SU-DHL-6 (cell line): ENCODE measurements at regions not wholly inside any gene's neighbourhood (a gene's known extent, or its start where the extent isn't known, plus 50 kb on each side); places are given as distances from the start of the nearest gene placed in this dataset.

Source experiments
- H2AFZ ChIP-seq: fragments of 200-600 bp; sonication (generic); 2 replicates; pipeline ENCODE4 v1.6.1; 2014; ENCODE audit warnings: low read depth, mild to moderate bottlenecking, moderate library complexity, mixed read lengths, antibody characterized with exemption, low read length; ENCODE audit not compliant: severe bottlenecking
- H3F3A ChIP-seq: fragments of 200-600 bp; shearing (Covaris generic); 2 replicates; pipeline ENCODE4 v1.6.0; 2016; ENCODE audit warnings: antibody characterized with exemption, mild to moderate bottlenecking; ENCODE audit not compliant: insufficient read depth
- H3K27ac ChIP-seq: fragments of 200-600 bp; sonication (generic); 2 replicates; pipeline ENCODE4 v1.5.1; 2016; ENCODE audit warnings: low read depth, mild to moderate bottlenecking, low read length, moderate library complexity, mixed read lengths
- H3K27me3 ChIP-seq: fragments of 200-600 bp; sonication (generic), shearing (Covaris generic); 2 replicates; pipeline ENCODE4 v1.6.0; 2014; ENCODE audit warnings: mild to moderate bottlenecking, low read length
- H3K36me3 ChIP-seq: fragments of 200-600 bp; sonication (generic); 2 replicates; pipeline ENCODE4 v1.6.1; 2014; ENCODE audit warnings: mild to moderate bottlenecking, low read length, mixed read lengths
- H3K4me2 ChIP-seq: fragments of 300-600, 200-600 bp; shearing (Covaris generic), sonication (generic); 2 replicates; pipeline ENCODE4 v1.6.0; 2014; ENCODE audit warnings: low read length, low read depth, mild to moderate bottlenecking; ENCODE audit not compliant: poor library complexity, severe bottlenecking
- H3K4me3 ChIP-seq: fragments of 200-600 bp; sonication (generic); 2 replicates; pipeline ENCODE4 v1.5.1; 2014; ENCODE audit warnings: antibody characterized with exemption, low read length, mild to moderate bottlenecking, mixed read lengths; ENCODE audit not compliant: insufficient read depth, poor library complexity, severe bottlenecking
- H3K79me2 ChIP-seq: fragments of 200-600 bp; sonication (generic); 2 replicates; pipeline ENCODE4 v1.6.1; 2014; ENCODE audit warnings: mild to moderate bottlenecking, low read length, moderate library complexity; ENCODE audit not compliant: insufficient read depth
- H3K9ac ChIP-seq: fragments of 200-600 bp; sonication (generic); 2 replicates; pipeline ENCODE4 v1.7.0; 2014; ENCODE audit warnings: mild to moderate bottlenecking, low read length
- H3K9me2 ChIP-seq: fragments of 200-600 bp; sonication (generic); replicated peaks from 2 replicates; pipeline ENCODE4 v1.6.1; 2014; ENCODE audit warnings: low read length; ENCODE audit not compliant: insufficient read depth
- H3K9me3 ChIP-seq: fragments of 200-600 bp; sonication (generic); 2 replicates; pipeline ENCODE4 v1.6.1; 2014; ENCODE audit warnings: low read length, mixed read lengths; ENCODE audit not compliant: insufficient read depth
- H4K20me1 ChIP-seq: fragments of 200-600 bp; sonication (generic); 2 replicates; pipeline ENCODE4 v1.6.1; 2014; ENCODE audit warnings: low read depth, mild to moderate bottlenecking, antibody characterized with exemption, low read length, moderate library complexity, mixed read lengths
- CTCF ChIP-seq: fragments of 200-600 bp; sonication (generic); IDR thresholded peaks from one replicate; pipeline ENCODE4 v1.5.1; 2017; ENCODE audit warnings: antibody characterized with exemption, mild to moderate bottlenecking, low read length, moderate library complexity; ENCODE audit not compliant: insufficient read depth, poor library complexity, severe bottlenecking
- EZH2phosphoT487 ChIP-seq: fragments of 200-600 bp; sonication (generic), shearing (Covaris generic); conservative IDR thresholded peaks from 2 replicates; pipeline ENCODE4 v1.6.1; 2018; ENCODE audit warnings: mild to moderate bottlenecking, antibody characterized with exemption, low read length, moderate library complexity, mixed read lengths

GRCh38 chr12:63078906-63079305, 72.1 kb downstream of the AVPR1A start:
- no peak for TF ChIP-seq CTCF
- no peak for TF ChIP-seq EZH2phosphoT487
- Histone ChIP-seq H3K4me2 (no peak overlapping the region), H4K20me1 (no peaks in the 10 kb centered on the region), H2AFZ (no peak overlapping the region), H3K27me3 (no peaks in the 10 kb centered on the region), H3K4me3 (no peak overlapping the region), H3K9me2 (no peaks in the 10 kb centered on the region), H3K27ac (no peak overlapping the region), H3K9ac (no peak overlapping the region), H3F3A (no peaks in the 10 kb centered on the region), H3K36me3 (no peaks in the 10 kb centered on the region), H3K79me2 (no peaks in the 10 kb centered on the region), H3K9me3 (no peaks in the 10 kb centered on the region)

GRCh38 chr12:63075376-63076060, 75.5 kb downstream of the AVPR1A start:
- H3K36me3 ChIP-seq = no peaks in the 10 kb centered on the region
- no peaks in the 10 kb centered on the region for H3K27me3 ChIP-seq
- no peaks in the 10 kb centered on the region for H3K9me2 ChIP-seq
- no peak overlapping the region for H2AFZ ChIP-seq
- no peaks in the 10 kb centered on the region for H4K20me1 ChIP-seq
- H3K27ac ChIP-seq = no peak overlapping the region
- H3K4me3 ChIP-seq = no peak overlapping the region
- no peaks in the 10 kb centered on the region for H3K9me3 ChIP-seq
- H3K9ac ChIP-seq = no peak overlapping the region
- no peaks in the 10 kb centered on the region for H3F3A ChIP-seq
- no peak overlapping the region for H3K4me2 ChIP-seq
- no peak for TF ChIP-seq CTCF
- TF ChIP-seq EZH2phosphoT487 = no peak
- H3K79me2 ChIP-seq = no peaks in the 10 kb centered on the region

- Histone ChIP-seq H3K36me3 (no peaks in the 10 kb centered on the region), H2AFZ (no peak overlapping the region), H3K9ac (no peak overlapping the region), H3K4me2 (no peak overlapping the region), H3K4me3 (no peak overlapping the region), H3K27me3 (no peaks in the 10 kb centered on the region), H3K9me2 (no peaks in the 10 kb centered on the region), H4K20me1 (no peaks in the 10 kb centered on the region), H3K79me2 (no peaks in the 10 kb centered on the region), H3K27ac (no peak overlapping the region), H3F3A (no peaks in the 10 kb centered on the region), H3K9me3 (no peaks in the 10 kb centered on the region)
- no peak for TF ChIP-seq CTCF
- no peak for TF ChIP-seq EZH2phosphoT487
Measured at GRCh38 chr12:63070709-63071108, 80.3 kb downstream of the AVPR1A start.
